ENCODE measurements at regions not wholly inside any gene's neighbourhood (a gene's known extent, or its start where the extent isn't known, plus 50 kb on each side); places are given as distances from the start of the nearest gene placed in this dataset.

DNA sequence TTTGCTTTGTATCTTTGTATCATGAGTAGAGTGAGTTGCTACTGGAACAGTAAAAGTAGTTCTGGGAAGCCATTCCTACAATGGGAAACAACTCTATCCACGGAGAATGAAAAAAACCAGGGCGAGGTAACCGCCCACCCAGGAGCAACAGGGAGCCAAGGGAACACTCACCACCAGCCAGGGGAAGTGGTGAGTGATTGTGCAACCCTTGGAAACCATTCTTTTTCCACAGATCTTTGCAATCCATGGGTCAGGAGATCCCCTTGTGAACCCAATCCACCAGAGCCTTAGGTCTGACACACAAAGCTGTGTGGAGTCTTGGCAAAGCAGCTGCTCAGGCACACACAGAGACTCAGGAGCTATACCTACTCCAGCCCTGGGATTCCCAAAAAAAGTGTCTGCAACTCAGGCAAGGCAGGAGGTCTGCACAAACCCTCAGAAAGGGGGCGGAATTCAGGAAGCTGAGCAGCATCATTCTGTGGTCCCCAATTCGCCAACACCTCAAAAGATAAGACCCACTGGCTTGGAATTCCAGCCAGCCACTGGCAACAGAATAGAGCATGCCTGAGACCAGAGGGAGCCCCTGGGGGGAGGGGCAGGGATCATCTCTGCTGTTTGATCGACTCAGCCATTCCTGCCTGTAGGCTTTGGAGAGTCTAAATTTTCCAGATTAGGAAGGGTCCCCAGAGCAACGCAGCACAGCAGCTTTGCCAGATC lies 52.1 kb upstream of the PPFIA2 start:
- no peak for DNase-seq (ENCODE audit: low read depth in 2 of 2)

DNA sequence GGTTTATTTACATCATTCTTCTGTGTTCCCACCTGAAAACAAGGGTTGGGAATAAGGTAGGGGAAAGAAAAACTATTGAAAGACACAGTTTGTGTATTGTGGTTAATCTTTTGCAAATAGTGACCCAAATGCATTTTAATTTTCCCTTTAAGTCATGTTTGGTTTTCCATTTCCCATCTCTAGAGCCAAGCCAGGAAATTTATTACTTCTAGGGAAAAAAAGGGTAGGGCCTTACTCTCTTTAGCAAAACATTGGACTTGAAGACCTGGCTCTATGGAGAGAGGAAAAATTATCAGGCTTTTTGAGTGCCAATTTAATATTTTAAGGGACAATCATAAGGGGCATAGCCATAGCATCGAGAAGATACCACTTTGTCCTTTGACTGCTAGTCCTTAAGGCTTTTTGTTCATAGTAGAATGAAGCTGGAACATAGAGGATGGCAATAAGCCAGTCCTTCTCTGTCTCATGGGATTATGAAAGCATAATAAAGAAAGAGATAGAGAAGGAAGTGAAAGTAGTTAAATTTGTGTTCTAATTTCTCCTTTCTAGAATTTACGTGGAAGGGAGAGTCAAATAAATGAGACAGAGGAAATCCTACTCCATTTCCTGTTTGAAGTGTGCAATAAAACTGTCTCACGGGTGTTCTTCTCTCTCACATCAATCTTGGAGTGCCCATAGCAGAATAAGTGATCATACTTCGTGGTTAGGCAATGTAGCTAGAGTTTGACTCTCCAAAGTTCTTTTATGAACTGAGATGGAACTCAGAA lies 50.9 kb upstream of the PPFIA2 start:
- no peak for DNase-seq (ENCODE audit: low read depth in 2 of 2)

DNA sequence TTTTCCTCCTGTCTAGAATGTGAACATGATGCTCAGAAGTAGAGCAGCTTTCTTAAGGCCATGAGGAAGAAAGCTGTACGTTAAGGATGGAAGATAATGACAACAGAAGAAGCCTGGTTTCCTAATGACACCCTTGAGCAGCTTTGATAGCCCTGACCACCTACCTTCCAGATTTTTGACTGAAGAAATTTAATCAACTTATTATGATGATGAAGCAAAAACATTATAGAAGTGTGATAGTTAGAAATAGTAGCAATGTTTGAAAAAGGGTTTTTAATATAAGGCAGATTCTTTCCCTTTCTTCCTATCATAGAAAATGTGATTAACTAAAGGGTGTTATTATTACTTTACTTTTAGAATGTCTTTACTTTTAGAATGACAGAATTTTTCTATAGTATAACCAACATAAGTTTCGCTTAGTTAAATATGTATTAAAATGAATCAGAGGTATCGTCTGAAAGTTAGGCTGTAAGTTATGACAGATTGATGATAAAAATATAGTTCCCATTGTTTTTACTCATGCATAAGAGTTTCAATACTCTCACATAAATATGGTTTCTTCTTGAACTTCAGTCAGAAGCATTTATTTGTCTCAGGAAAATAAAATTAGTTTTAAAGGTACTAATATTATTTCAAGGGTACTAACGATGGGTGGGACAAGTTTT lies 50.1 kb upstream of the PPFIA2 start:
- DNase-seq (ENCODE audit: low read depth in 2 of 2), result no peak

All from stimulated activated CD8-positive, alpha-beta memory T cell treated with anti-CD3 and anti-CD28 coated beads, Interleukin-7, amount 100 ng/mL, for 4 hours (primary cell).